Osteocyte (in vitro differentiated cells): ENCODE measurements at regions not wholly inside any gene's neighbourhood (a gene's known extent, or its start where the extent isn't known, plus 50 kb on each side); places are given as distances from the start of the nearest gene placed in this dataset.

Experiments used
- DNase-seq: peaks from one replicate; pipeline ENCODE4 v3.0.0; 2021; ENCODE audit warnings: mixed read lengths; ENCODE audit not compliant: unreplicated experiment; ENCODE audit errors: extremely low spot score
- H3K27ac Mint-ChIP-seq: one replicate; pipeline ENCODE4 v1.8.0; 2021; ENCODE audit warnings: mild to moderate bottlenecking, mixed read lengths; ENCODE audit not compliant: unreplicated experiment
- H3K27me3 Mint-ChIP-seq: one replicate; pipeline ENCODE4 v1.8.0; 2021; ENCODE audit warnings: mixed read lengths; ENCODE audit not compliant: unreplicated experiment
- H3K36me3 Mint-ChIP-seq: one replicate; pipeline ENCODE4 v1.8.0; 2021; ENCODE audit warnings: mixed read lengths; ENCODE audit not compliant: unreplicated experiment
- H3K4me1 Mint-ChIP-seq: one replicate; pipeline ENCODE4 v1.8.0; 2021; ENCODE audit warnings: mixed read lengths; ENCODE audit not compliant: unreplicated experiment
- H3K4me3 Mint-ChIP-seq: one replicate; pipeline ENCODE4 v1.8.0; 2021; ENCODE audit warnings: mild to moderate bottlenecking, moderate library complexity, mixed read lengths; ENCODE audit not compliant: unreplicated experiment
- H3K9me3 Mint-ChIP-seq: one replicate; pipeline ENCODE4 v1.8.0; 2021; ENCODE audit warnings: mixed read lengths; ENCODE audit not compliant: unreplicated experiment
- TF ChIP-seq, protein P1 (sequence below): fragments of 200-600 bp; sonication (generic); IDR thresholded peaks from 2 replicates; pipeline ENCODE4 v1.5.0; 2021; ENCODE audit warnings: antibody characterized with exemption, mild to moderate bottlenecking, moderate library complexity

DNA sequence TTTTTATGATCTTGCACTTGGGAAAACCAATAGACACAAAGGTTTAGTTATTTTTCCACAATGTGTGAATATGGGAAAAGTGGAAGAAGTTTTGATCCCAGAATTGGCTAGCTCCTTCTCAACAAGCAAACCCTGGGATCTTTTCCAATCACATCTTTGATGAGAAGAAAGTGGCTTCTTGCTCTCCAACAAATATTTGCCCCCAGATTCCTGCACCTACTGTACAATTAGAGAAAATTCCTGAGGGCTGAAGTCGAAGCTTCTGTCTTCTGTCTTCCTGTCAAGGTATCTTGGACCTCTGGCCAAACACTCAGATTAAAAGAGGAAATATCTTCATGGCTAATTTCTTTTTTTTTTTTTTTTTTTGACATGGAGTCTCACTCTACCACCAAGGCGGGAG, 113.1 kb upstream of the SLC45A1 start:
- Mint-ChIP-seq H3K4me3 (no peak overlapping the region), H3K4me1 (peaks cover 53% of the 10 kb centered on the region), H3K27me3 (no peaks in the 10 kb centered on the region), H3K9me3 (no peaks in the 10 kb centered on the region), H3K27ac (peak overlapping the region; percentile 76), H3K36me3 (no peaks in the 10 kb centered on the region)
- no peak for DNase-seq
- TF ChIP-seq, protein P1, sequence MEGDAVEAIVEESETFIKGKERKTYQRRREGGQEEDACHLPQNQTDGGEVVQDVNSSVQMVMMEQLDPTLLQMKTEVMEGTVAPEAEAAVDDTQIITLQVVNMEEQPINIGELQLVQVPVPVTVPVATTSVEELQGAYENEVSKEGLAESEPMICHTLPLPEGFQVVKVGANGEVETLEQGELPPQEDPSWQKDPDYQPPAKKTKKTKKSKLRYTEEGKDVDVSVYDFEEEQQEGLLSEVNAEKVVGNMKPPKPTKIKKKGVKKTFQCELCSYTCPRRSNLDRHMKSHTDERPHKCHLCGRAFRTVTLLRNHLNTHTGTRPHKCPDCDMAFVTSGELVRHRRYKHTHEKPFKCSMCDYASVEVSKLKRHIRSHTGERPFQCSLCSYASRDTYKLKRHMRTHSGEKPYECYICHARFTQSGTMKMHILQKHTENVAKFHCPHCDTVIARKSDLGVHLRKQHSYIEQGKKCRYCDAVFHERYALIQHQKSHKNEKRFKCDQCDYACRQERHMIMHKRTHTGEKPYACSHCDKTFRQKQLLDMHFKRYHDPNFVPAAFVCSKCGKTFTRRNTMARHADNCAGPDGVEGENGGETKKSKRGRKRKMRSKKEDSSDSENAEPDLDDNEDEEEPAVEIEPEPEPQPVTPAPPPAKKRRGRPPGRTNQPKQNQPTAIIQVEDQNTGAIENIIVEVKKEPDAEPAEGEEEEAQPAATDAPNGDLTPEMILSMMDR: no peak

DNA sequence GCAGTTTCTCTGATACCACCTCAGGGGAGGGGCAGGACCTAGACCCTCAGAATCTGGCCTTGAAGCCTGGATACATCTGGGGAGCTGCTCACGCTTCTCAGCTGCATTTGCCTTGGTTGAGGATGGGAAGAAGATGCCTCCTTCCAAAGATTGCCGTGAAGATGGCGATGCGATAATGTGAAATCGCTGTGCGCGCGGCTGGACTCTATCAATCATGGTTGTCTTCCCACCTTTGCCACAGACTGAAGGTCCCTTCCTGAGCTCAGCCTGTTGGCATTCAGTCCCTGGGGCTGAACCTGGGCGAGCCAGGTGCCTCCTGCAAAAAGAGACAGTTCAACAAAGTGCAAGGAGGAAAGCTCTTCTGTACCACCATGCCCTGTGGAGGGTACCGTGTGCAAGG, 114.4 kb upstream of the SLC45A1 start:
- Mint-ChIP-seq H3K27ac (peak overlapping the region; percentile 76), H3K4me3 (no peak overlapping the region), H3K9me3 (no peaks in the 10 kb centered on the region), H3K4me1 (peaks cover 58% of the 10 kb centered on the region), H3K36me3 (no peaks in the 10 kb centered on the region), H3K27me3 (no peaks in the 10 kb centered on the region)
- TF ChIP-seq, protein P1: no peak
- no peak for DNase-seq

DNA sequence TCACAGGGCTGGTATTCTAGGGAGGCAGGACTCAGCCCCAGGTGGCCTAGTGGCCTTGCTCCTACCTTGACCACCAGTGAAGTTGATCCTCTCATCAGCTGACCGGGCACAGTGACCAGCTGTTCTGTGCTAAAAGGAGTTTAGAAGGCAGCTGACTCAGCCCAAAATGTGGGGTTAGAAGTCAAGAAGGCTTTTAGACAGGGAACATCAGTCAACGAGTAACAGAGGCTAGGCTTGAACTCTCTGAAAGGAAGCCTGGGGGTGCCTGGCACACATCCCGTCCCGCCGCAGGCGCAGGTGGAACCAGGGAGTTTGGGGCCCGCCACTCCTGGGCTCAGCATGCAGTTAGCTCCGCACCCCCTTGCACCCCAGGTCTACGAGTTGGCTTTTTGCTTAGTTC, 114.9 kb upstream of the SLC45A1 start:
- peak overlapping the region; percentile 76 for H3K27ac Mint-ChIP-seq
- no peaks in the 10 kb centered on the region for H3K9me3 Mint-ChIP-seq
- peaks cover 61% of the 10 kb centered on the region for H3K4me1 Mint-ChIP-seq
- no peaks in the 10 kb centered on the region for H3K27me3 Mint-ChIP-seq
- no peak for DNase-seq
- no peak overlapping the region for H3K4me3 Mint-ChIP-seq
- TF ChIP-seq, protein P1: no peak
- no peaks in the 10 kb centered on the region for H3K36me3 Mint-ChIP-seq

DNA sequence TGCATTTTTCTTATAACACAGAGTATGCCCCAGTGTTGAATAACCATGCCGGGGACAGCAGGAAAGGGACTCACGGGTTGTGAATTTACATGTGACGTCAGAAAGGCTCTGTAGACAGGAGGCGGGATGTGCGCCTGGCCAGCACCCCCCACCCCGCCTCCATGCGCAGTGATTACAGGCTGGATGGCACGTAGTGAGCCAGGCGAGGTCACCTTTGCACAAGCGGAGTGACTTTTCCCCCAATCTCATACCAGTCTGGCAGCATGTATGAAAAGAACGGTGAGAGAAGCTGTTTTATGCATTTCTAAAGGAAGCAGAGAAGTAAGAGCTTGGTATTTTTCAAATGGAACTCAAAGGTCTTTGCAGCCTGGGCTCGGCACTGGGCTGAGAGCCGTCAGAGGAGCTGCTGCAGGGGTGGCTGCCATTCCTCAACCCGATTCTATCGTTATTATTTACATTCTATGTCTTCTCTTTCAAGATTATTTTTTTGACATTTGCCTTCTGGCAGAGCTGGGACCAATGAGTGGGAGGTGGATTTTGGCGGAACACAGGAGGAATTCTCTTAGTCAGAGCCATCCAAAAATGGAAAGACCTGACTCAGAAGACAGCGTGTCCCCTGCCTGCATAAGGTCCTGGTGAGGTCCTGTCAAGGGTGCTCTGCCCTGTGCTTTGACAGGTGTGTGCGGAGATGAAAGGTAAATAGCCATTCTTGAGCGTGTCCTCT, 115.6 kb upstream of the SLC45A1 start:
- no peaks in the 10 kb centered on the region for H3K27me3 Mint-ChIP-seq
- H3K4me3 Mint-ChIP-seq: peak overlapping the region; percentile 21
- TF ChIP-seq, protein P1: no peak
- H3K27ac Mint-ChIP-seq: peak overlapping the region; percentile 76
- no peak for DNase-seq
- no peaks in the 10 kb centered on the region for H3K36me3 Mint-ChIP-seq
- no peaks in the 10 kb centered on the region for H3K9me3 Mint-ChIP-seq
- H3K4me1 Mint-ChIP-seq: peaks cover 69% of the 10 kb centered on the region

DNA sequence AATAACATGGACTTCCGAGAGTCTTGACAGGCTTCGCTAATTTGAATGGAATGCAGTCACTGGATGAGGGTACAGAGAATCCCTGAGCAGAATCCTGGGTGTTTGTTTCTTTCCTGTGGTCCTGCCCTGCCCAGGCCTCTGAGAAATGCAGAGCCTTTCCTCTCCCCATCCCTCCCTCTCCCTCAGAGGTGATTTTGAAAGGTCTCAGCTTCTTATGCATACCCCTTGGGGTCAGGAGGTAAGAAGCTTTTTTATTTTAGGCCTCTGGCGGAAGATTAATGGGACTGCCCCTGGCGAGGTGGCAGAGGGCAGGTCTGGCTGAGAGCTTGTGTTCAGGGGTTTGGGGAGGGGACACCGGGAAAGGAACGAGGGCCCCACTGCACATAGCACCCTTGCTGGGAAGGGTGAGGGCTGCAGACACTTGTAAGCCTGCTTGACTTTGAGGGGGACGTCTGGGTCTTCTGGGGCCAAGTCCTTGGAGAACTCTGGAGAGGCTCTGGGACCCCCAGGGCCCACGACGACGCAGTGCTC, 116.5 kb upstream of the SLC45A1 start:
- no peak for DNase-seq
- H3K9me3 Mint-ChIP-seq: no peaks in the 10 kb centered on the region
- TF ChIP-seq, protein P1: no peak
- H3K36me3 Mint-ChIP-seq: no peaks in the 10 kb centered on the region
- peak overlapping the region; percentile 76 for H3K27ac Mint-ChIP-seq
- H3K4me1 Mint-ChIP-seq: peaks cover 72% of the 10 kb centered on the region
- no peak overlapping the region for H3K4me3 Mint-ChIP-seq
- no peaks in the 10 kb centered on the region for H3K27me3 Mint-ChIP-seq
